ENCODE measurements at regions not wholly inside any gene's neighbourhood (a gene's known extent, or its start where the extent isn't known, plus 50 kb on each side); places are given as distances from the start of the nearest gene placed in this dataset.

DNA sequence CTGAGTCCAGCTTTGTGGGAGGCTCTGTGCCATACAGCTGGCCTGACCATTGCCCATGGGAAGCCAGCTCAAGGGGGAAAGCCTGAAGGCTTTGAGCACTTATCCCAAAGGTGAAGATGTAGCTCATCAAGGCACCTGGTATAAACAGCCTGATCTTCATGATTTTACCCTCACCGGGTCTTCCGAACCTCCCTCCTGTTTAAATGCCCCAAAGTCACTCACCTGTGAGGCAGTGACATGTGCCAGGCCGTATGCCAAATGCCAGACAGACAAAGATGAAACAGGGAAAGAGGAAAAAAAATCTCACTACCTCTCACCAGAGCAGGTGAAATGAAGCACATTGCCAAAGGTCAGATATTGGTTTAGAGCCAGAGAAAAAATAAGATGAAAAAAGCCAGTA, 62.8 kb upstream of the ITSN2 start:
- H3K9me3 ChIP-seq (ENCODE audit: control insufficient read depth in 5 of 5, low read length in 5 of 5) = peaks cover 0 to 5% (median 0%) of the 10 kb centered on the region in 5 donors
- no peak overlapping the region for H3K27ac ChIP-seq (ENCODE audit: low read depth, low read length)
- H3K9ac ChIP-seq (ENCODE audit: low read length in 5 of 5) = no peak overlapping the region
- peaks cover 0 to 5% (median 0%) of the 10 kb centered on the region in 5 donors for H3K4me1 ChIP-seq (ENCODE audit: control insufficient read depth in 5 of 5, insufficient read depth in 5 of 5, low read length in 5 of 5)
- no peaks in the 10 kb centered on the region for H3K36me3 ChIP-seq (ENCODE audit: control insufficient read depth in 5 of 5, insufficient read depth in 5 of 5, low read length in 5 of 5)
- H3K4me3 ChIP-seq (ENCODE audit: low read depth in 1 of 5, low read length in 5 of 5) = no peak overlapping the region
- no peaks in the 10 kb centered on the region for H3K27me3 ChIP-seq (ENCODE audit: control insufficient read depth in 5 of 5, insufficient read depth in 4 of 5, low read length in 5 of 5)

DNA sequence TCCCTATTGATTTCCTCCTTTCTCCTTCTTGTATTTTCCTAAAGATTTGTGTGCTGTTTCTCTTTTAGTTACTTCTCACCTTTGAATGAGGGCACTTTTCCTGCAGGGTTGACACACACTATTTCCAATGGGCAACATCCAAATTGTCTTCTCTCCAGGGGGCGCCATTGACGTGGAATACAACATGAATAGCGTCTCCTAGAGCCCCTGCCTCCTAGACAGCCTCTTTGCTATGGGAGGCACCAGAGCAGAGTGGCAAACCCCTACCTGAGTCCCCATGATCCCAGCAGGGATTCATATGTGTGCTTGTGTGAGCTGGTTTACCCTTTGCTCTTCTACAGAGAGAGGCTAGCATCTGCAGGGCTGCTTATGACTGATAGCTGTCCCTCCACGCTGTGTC, 61.3 kb upstream of the ITSN2 start:
- Histone ChIP-seq H3K27ac (ENCODE audit: low read depth, low read length) (no peak overlapping the region), H3K4me3 (ENCODE audit: low read depth in 1 of 5, low read length in 5 of 5) (no peak overlapping the region), H3K9ac (ENCODE audit: low read length in 5 of 5) (no peak overlapping the region), H3K9me3 (ENCODE audit: control insufficient read depth in 5 of 5, low read length in 5 of 5) (peaks cover 0 to 5% (median 0%) of the 10 kb centered on the region in 5 donors), H3K4me1 (ENCODE audit: control insufficient read depth in 5 of 5, insufficient read depth in 5 of 5, low read length in 5 of 5) (peaks cover 0 to 5% (median 0%) of the 10 kb centered on the region in 5 donors), H3K27me3 (ENCODE audit: control insufficient read depth in 5 of 5, insufficient read depth in 4 of 5, low read length in 5 of 5) (no peaks in the 10 kb centered on the region), H3K36me3 (ENCODE audit: control insufficient read depth in 5 of 5, insufficient read depth in 5 of 5, low read length in 5 of 5) (no peaks in the 10 kb centered on the region)

DNA sequence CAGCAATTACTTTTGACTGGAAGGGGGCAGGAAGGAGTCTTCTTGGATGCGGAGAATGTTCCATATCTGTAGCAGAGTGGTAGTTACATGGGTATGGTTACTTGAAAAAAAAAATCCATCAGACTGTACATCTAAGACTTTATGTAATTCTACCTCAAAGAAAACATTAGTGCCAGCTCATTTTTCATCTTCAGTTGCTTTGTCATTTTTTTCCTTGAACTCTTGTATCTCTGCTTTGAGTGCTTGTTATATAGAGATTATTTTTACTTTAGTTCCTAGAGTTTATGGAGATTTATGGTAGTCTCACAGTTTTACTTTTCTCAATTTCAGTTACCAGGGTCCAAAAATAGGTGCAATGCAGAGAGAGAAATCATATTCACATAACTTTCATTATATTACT, 60.0 kb upstream of the ITSN2 start:
- Histone ChIP-seq H3K4me1 (ENCODE audit: control insufficient read depth in 5 of 5, insufficient read depth in 5 of 5, low read length in 5 of 5) (peaks cover 0 to 5% (median 0%) of the 10 kb centered on the region in 5 donors), H3K36me3 (ENCODE audit: control insufficient read depth in 5 of 5, insufficient read depth in 5 of 5, low read length in 5 of 5) (no peaks in the 10 kb centered on the region), H3K27me3 (ENCODE audit: control insufficient read depth in 5 of 5, insufficient read depth in 4 of 5, low read length in 5 of 5) (no peaks in the 10 kb centered on the region), H3K27ac (ENCODE audit: low read depth, low read length) (no peak overlapping the region), H3K4me3 (ENCODE audit: low read depth in 1 of 5, low read length in 5 of 5) (no peak overlapping the region), H3K9me3 (ENCODE audit: control insufficient read depth in 5 of 5, low read length in 5 of 5) (peaks cover 0 to 5% (median 0%) of the 10 kb centered on the region in 5 donors), H3K9ac (ENCODE audit: low read length in 5 of 5) (no peak overlapping the region)

DNA sequence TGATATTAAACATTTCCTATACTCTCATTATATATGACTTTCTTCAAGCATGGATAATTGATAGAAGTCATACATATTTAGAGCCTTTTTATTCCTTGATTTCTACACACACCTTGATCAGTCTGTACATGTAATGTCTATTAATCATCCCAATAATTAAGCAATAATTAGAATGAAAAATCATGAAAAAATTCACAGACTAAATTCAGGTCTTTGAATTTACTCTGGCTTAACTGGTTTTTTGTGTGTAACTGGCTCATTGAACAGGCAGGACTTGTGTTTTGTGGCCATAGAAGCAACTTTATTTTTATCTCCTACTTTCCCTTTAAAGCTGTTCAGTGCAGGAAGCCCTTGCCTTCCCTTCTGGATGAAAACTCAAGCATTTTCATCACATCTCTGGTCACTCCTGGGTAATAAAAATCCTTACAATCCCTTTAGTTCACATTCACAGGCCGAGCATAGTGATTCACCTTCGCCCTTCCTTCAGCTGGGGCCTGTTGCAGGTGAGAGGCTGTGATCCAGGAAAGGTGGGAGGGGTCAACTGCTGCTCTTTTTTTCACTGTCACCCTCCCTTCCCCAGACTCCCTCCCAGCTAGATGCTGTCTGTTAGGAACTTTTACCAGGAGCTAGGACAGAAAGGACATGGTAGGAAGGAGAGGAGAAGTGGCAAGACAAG, 58.0 kb upstream of the ITSN2 start:
- Histone ChIP-seq H3K4me1 (ENCODE audit: control insufficient read depth in 5 of 5, insufficient read depth in 5 of 5, low read length in 5 of 5) (peaks cover 0 to 5% (median 0%) of the 10 kb centered on the region in 5 donors), H3K27me3 (ENCODE audit: control insufficient read depth in 5 of 5, insufficient read depth in 4 of 5, low read length in 5 of 5) (no peaks in the 10 kb centered on the region), H3K9me3 (ENCODE audit: control insufficient read depth in 5 of 5, low read length in 5 of 5) (peaks cover 0 to 5% (median 0%) of the 10 kb centered on the region in 5 donors), H3K36me3 (ENCODE audit: control insufficient read depth in 5 of 5, insufficient read depth in 5 of 5, low read length in 5 of 5) (no peaks in the 10 kb centered on the region), H3K9ac (ENCODE audit: low read length in 5 of 5) (no peak overlapping the region), H3K4me3 (ENCODE audit: low read depth in 1 of 5, low read length in 5 of 5) (no peak overlapping the region), H3K27ac (ENCODE audit: low read depth, low read length) (no peak overlapping the region)

DNA sequence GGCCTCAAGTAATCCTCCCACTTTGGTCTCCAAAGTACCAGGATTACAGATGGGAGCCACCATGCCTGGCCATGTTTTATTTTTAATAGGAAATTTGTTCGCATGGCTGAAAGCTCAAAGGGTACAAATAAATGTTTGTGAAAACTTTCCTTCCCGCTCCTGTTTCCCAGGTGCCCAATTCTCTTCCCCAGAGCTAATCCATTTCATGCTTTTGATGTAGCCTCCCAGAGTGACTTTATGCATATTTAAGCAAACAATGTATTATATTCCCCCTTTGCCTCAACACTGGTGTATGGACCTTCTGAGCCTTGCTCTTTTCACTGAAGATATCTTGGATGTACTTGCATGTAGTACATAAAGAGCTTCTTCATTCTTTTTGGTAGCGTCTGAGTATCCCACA, 52.5 kb upstream of the ITSN2 start:
- Histone ChIP-seq H3K27me3 (ENCODE audit: control insufficient read depth in 5 of 5, insufficient read depth in 4 of 5, low read length in 5 of 5) (peaks cover 0 to 6% (median 2%) of the 10 kb centered on the region in 5 donors), H3K36me3 (ENCODE audit: control insufficient read depth in 5 of 5, insufficient read depth in 5 of 5, low read length in 5 of 5) (no peaks in the 10 kb centered on the region), H3K9me3 (ENCODE audit: control insufficient read depth in 5 of 5, low read length in 5 of 5) (no peaks in the 10 kb centered on the region), H3K4me3 (ENCODE audit: low read depth in 1 of 5, low read length in 5 of 5) (no peak overlapping the region), H3K4me1 (ENCODE audit: control insufficient read depth in 5 of 5, insufficient read depth in 5 of 5, low read length in 5 of 5) (no peaks in the 10 kb centered on the region), H3K27ac (ENCODE audit: low read depth, low read length) (no peak overlapping the region), H3K9ac (ENCODE audit: low read length in 5 of 5) (no peak overlapping the region)

DNA sequence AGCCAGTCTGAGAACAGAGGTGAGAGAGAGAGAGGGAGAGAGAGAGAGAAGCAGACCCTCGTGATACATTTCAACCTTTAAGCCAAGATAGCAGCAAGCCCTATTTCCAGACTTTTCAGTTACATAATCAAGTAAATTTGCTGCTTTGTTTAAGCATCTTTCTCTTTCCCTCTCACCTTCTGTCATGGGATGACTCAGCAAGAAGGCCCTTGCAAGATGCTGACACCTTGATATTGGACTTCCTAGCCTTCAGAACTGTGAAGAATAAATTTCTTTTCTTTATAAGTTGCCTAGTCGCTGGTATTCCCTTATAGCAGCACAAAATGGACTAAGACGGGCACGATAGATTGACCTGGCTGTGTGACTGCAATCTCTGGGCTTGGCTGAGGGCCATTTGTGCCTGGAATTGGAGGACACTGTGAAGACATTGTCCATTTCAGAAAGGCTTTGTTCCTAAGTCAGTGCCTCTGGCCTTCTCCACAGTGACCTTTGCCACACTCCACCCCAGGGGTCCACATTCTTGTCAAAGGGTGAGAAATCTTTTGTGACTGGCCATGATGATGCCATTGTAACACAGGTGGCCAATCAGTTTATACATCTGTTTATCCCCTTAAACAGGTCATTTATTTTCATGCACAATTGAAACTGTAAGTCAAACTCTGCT, 51.3 kb upstream of the ITSN2 start:
- H3K9ac ChIP-seq (ENCODE audit: low read length in 5 of 5) = no peak overlapping the region
- no peaks in the 10 kb centered on the region for H3K4me1 ChIP-seq (ENCODE audit: control insufficient read depth in 5 of 5, insufficient read depth in 5 of 5, low read length in 5 of 5)
- H3K36me3 ChIP-seq (ENCODE audit: control insufficient read depth in 5 of 5, insufficient read depth in 5 of 5, low read length in 5 of 5) = no peaks in the 10 kb centered on the region
- H3K9me3 ChIP-seq (ENCODE audit: control insufficient read depth in 5 of 5, low read length in 5 of 5) = no peaks in the 10 kb centered on the region
- peaks cover 0 to 6% (median 2%) of the 10 kb centered on the region in 5 donors for H3K27me3 ChIP-seq (ENCODE audit: control insufficient read depth in 5 of 5, insufficient read depth in 4 of 5, low read length in 5 of 5)
- no peak overlapping the region for H3K27ac ChIP-seq (ENCODE audit: low read depth, low read length)
- no peak overlapping the region for H3K4me3 ChIP-seq (ENCODE audit: low read depth in 1 of 5, low read length in 5 of 5)

DNA sequence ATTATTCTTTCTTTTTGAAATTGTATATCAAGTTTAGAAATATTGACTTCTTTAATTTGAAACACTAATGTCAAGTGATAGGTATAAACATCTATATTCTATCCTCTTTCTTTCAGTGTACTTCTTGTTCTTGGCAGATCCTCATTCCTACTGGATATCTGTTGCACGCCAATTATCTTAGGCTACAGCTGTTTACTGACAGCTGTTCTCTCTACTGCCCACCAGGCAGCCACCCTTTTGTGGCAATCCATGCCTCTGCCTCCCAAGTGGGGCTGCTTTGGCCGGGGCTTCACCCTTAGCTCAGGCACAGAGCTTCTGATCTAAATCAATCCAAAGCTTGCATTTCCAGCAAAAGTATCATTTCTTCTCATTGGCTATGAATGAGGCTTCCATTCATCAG, 50.6 kb upstream of the ITSN2 start:
- H3K4me3 ChIP-seq (ENCODE audit: low read depth in 1 of 5, low read length in 5 of 5) = no peak overlapping the region
- no peaks in the 10 kb centered on the region for H3K36me3 ChIP-seq (ENCODE audit: control insufficient read depth in 5 of 5, insufficient read depth in 5 of 5, low read length in 5 of 5)
- H3K9ac ChIP-seq (ENCODE audit: low read length in 5 of 5) = peak overlapping the region in 1 of 5 donors; percentile 20
- H3K27me3 ChIP-seq (ENCODE audit: control insufficient read depth in 5 of 5, insufficient read depth in 4 of 5, low read length in 5 of 5) = peaks cover 0 to 6% (median 2%) of the 10 kb centered on the region in 5 donors
- H3K9me3 ChIP-seq (ENCODE audit: control insufficient read depth in 5 of 5, low read length in 5 of 5) = no peaks in the 10 kb centered on the region
- no peak overlapping the region for H3K27ac ChIP-seq (ENCODE audit: low read depth, low read length)
- no peaks in the 10 kb centered on the region for H3K4me1 ChIP-seq (ENCODE audit: control insufficient read depth in 5 of 5, insufficient read depth in 5 of 5, low read length in 5 of 5)

DNA sequence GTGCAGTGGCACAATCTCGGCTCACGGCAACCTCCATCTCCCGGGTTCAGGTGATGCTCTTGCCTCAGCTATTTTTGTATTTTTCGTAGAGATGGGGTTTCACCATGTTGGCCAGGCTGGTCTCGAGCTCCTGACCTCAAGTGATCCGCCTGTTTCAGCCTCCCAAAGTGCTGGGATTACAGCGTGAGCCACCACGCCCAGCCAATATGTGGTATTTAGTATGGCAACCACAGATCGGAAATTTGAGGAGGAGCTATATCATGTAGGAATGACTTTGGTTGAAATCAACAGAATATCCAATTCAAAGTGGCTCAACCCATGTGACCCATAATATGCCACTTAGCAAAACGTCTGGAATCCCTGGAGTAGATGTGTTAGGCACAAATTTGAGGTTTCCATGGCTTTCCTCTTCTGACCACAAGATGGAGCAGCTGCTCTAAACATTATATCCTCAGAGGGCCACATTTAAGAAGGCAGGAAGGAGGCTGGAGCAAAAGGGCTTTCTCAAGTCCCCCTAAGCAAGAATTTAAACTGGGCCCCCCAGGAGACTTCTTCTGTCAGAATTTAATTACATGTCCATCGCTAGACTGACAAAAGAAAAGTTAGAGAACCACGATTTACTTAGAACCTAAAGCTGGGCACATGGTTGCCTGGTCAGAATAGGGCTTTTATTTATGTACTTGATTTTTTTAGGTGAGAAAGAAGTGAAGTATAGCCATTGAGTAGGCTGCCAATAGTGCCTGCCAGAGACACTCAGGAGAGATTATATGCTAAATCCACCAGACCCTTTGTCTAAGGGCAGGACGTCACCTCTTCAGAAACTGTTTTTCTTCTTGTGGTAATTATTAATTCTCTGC, 49.6 kb upstream of the ITSN2 start:
- Histone ChIP-seq H3K27me3 (ENCODE audit: control insufficient read depth in 5 of 5, insufficient read depth in 4 of 5, low read length in 5 of 5) (peaks cover 0 to 6% (median 2%) of the 10 kb centered on the region in 5 donors), H3K27ac (ENCODE audit: low read depth, low read length) (no peak overlapping the region), H3K9ac (ENCODE audit: low read length in 5 of 5) (no peak overlapping the region), H3K36me3 (ENCODE audit: control insufficient read depth in 5 of 5, insufficient read depth in 5 of 5, low read length in 5 of 5) (no peaks in the 10 kb centered on the region), H3K9me3 (ENCODE audit: control insufficient read depth in 5 of 5, low read length in 5 of 5) (no peaks in the 10 kb centered on the region), H3K4me3 (ENCODE audit: low read depth in 1 of 5, low read length in 5 of 5) (no peak overlapping the region), H3K4me1 (ENCODE audit: control insufficient read depth in 5 of 5, insufficient read depth in 5 of 5, low read length in 5 of 5) (no peaks in the 10 kb centered on the region)
